Body of pancreas (tissue), 4 donors: ENCODE measurements at regions not wholly inside any gene's neighbourhood (a gene's known extent, or its start where the extent isn't known, plus 50 kb on each side); places are given as distances from the start of the nearest gene placed in this dataset.

Source experiments
- ATAC-seq: fragments of 150-250 bp; one replicate; pipeline ENCODE4 v1.9.1; 2016
- DNase-seq, 4 donors: peaks; one replicate each; pipeline ENCODE4 v3.0.0-alpha.2; 2019
- H3K27ac ChIP-seq, 4 donors: fragments of 200-600 bp; sonication (generic); 1 replicate in 3 of 4; 2 replicates in 1 of 4; pipeline versions ENCODE4 v1.5.1 to v1.6.1; 2016 to 2019; ENCODE audit warnings: mild to moderate bottlenecking in 1 of 4, mixed read lengths in 1 of 4, moderate library complexity in 1 of 4
- H3K27me3 ChIP-seq, 2 donors: fragments of 200-600 bp; sonication (generic); one replicate each; pipeline ENCODE4 v1.6.0; 2016; ENCODE audit warnings: mild to moderate bottlenecking in 1 of 2
- H3K36me3 ChIP-seq, 2 donors: fragments of 200-600 bp; sonication (generic); replicated peaks in 1 of 2; 2 replicates each; pipeline ENCODE4 v1.5.1; 2016; ENCODE audit warnings: low read depth in 2 of 2; ENCODE audit not compliant: insufficient read depth in 1 of 2
- H3K4me1 ChIP-seq: fragments of 200-600 bp; sonication (generic); one replicate; pipeline ENCODE4 v1.6.0; 2016
- H3K4me3 ChIP-seq, 2 donors: fragments of 200-600 bp; sonication (generic); 1 replicate in 1 of 2; 2 replicates in 1 of 2; pipeline ENCODE4 v1.5.1; 2016 to 2019
- H3K9me3 ChIP-seq, 3 donors: fragments of 200-600 bp; sonication (generic); 1 replicate in 2 of 3; 2 replicates in 1 of 3; pipeline ENCODE4 v1.5.1; 2016
- CTCF ChIP-seq, 7 experiments: fragments of 450-650 bp in 4 of 7; fragments of 200-600 bp in 3 of 7; sonication (generic) in 3 of 7; IDR thresholded peaks; one replicate each; pipeline ENCODE4 v1.5.1; 2016 to 2019; ENCODE audit warnings: antibody characterized with exemption in 7 of 7
- POLR2A ChIP-seq, 3 donors: fragments of 450-650 bp; IDR thresholded peaks; one replicate each; pipeline ENCODE4 v1.6.1; 2016; ENCODE audit warnings: antibody characterized with exemption in 3 of 3, mild to moderate bottlenecking in 2 of 3
- WGBS, 2 donors: methylation state at CpG; one replicate each; pipeline ENCODE4 v1.1.5; 2017; 5-methylcytosine and 5-hydroxymethylcytosine counted together
- intact Hi-C: fragments of 100-400 bp; cut with DNase I; formaldehyde crosslinking; loops from one replicate; pipeline ENCODE4 v1.15.1; 2023

DNA sequence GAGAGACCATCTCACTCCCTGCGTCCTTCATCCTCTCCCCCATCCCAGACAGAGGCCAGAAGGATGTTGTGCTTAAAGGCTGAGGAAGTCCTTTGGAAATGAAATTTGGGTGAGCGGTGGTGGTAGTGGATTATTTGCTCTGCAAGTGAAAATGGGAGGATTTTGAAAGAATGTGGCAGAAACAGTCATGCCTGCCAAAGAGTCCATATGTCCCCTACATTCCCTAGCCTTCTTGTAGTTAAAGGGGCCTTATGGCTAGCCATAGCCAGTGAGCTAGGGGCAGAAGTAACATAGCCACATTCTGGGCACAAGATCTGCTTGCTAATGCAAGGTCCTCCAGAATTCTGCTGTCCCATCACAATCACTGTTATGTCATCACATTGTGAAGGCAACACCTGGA, 360.2 kb upstream of the TSHZ3 start:
- Histone ChIP-seq H3K27me3 (no peaks in the 10 kb centered on the region), H3K4me1 (no peaks in the 10 kb centered on the region), H3K4me3 (no peak overlapping the region), H3K27ac (no peak overlapping the region), H3K36me3 (no peaks in the 10 kb centered on the region), H3K9me3 (no peaks in the 10 kb centered on the region)
- TF ChIP-seq POLR2A (IDR thresholded peaks at IDR 0.05) = no peak
- no peak for TF ChIP-seq CTCF (IDR thresholded peaks at IDR 0.05)
- intact Hi-C loops = no loop called here
- 51 to 67% methylated on average over 2 of the region's 2 CpGs for WGBS, 2 donors
- DNase-seq (no peak), ATAC-seq (no peak)

DNA sequence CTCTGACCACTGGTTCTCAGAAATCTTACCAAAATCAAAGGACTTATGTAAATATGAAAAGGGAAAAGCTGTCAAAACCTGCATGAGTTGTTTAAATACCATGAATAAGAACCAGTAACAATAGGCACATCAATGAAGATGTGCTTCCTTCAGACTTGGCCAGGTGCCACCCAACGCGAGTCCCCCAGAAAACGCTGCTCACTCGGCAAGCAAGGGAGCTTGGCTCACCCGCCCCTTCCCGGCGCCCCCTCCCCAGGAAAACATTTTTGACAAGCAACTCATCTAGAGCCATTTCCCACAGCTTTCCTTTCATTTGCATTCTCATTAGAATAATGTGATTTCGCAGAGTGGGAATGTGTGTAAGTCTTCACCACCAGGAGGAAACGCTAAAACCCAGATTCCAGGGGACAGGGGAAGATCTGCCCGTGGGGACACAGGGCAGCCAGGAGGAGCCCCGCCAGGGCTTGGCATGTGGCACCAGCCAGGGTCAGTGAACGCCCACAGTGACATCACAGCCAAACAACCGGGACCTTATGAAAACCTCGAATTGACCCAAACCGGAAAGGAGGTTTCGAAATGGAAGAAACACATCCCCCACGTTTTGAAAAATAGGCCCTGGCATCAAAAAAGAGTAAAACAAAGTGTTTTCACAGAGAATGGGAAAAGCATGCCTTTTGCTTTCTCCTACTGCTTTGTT, 366.2 kb upstream of the TSHZ3 start:
- Histone ChIP-seq H3K27me3 (no peaks in the 10 kb centered on the region), H3K36me3 (no peaks in the 10 kb centered on the region), H3K27ac (no peak overlapping the region), H3K9me3 (no peaks in the 10 kb centered on the region), H3K4me1 (no peaks in the 10 kb centered on the region), H3K4me3 (no peak overlapping the region)
- TF ChIP-seq POLR2A (IDR thresholded peaks at IDR 0.05) (no peak), CTCF (IDR thresholded peaks at IDR 0.05) (no peak)
- intact Hi-C loops = no loop called here
- no peak for DNase-seq
- no peak for ATAC-seq
- 51 to 61% methylated on average over 17 of the region's 17 CpGs for WGBS, 2 donors

GRCh38 chr19:31716826-31717225, 367.6 kb upstream of the TSHZ3 start:
- Histone ChIP-seq H3K36me3 (no peaks in the 10 kb centered on the region), H3K27ac (no peak overlapping the region), H3K9me3 (no peaks in the 10 kb centered on the region), H3K4me3 (no peak overlapping the region), H3K4me1 (no peaks in the 10 kb centered on the region), H3K27me3 (no peaks in the 10 kb centered on the region)
- TF ChIP-seq POLR2A (IDR thresholded peaks at IDR 0.05) (no peak), CTCF (IDR thresholded peaks at IDR 0.05) (no peak)
- ATAC-seq (no peak), DNase-seq (no peak)
- 38 to 49% methylated on average over 6 of the region's 6 CpGs for WGBS, 2 donors
- intact Hi-C loops = no loop called here

GRCh38 chr19:31717269-31717923, 368.2 kb upstream of the TSHZ3 start:
- 24 to 27% methylated on average over 16 of the region's 16 CpGs for WGBS, 2 donors

More at GRCh38 chr19:31717269-31717923, 368.2 kb upstream of the TSHZ3 start:
- Histone ChIP-seq H3K4me1 (no peaks in the 10 kb centered on the region), H3K4me3 (no peak overlapping the region), H3K27ac (no peak overlapping the region), H3K9me3 (no peaks in the 10 kb centered on the region), H3K27me3 (no peaks in the 10 kb centered on the region), H3K36me3 (no peaks in the 10 kb centered on the region)
- ATAC-seq (no peak), DNase-seq (no peak)
- intact Hi-C loops = no loop called here
- TF ChIP-seq POLR2A (IDR thresholded peaks at IDR 0.05) (no peak), CTCF (IDR thresholded peaks at IDR 0.05) (no peak)
